ENCODE measurements at regions not wholly inside any gene's neighbourhood (a gene's known extent, or its start where the extent isn't known, plus 50 kb on each side); places are given as distances from the start of the nearest gene placed in this dataset.
"Not testable (repeated sequence)": the region's sequence is repeated elsewhere in the genome, so short reads cannot be mapped to it uniquely, and the experiment has no call there.

DNA sequence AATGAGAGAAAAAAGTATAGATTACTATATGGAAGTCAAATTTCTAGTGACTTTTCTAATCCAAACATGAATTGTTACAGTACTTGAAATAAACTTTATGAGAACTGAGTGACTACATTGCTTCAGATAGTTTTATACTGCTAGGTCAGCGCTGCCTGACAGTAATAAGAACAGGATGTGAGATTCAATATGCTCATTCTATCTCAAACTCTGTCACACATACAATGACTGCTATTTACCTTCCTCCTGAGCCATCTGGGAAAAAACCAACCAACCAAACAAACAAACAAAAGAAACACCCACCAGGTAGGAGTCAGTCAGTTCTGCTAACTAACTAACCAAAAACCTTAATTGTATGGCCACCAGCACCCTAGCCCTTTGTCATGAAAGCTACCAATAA, 89.0 kb upstream of the NOTCH2NLA start:
- not testable (repeated sequence) for H3K4me3 ChIP-seq (ENCODE audit: low read depth, low read length); H3K4me1 ChIP-seq (ENCODE audit: control insufficient read depth, insufficient read depth, low read length, poor library complexity, severe bottlenecking); H3K36me3 Mint-ChIP-seq; H3K27me3 ChIP-seq (ENCODE audit: control insufficient read depth, insufficient read depth, low read length); H3K4me3 Mint-ChIP-seq; H3K9me3 ChIP-seq (ENCODE audit: control insufficient read depth in 2 of 2, low read length in 2 of 2); H3K4me1 Mint-ChIP-seq; H3K27ac ChIP-seq (ENCODE audit: insufficient read depth, low read length, poor library complexity, severe bottlenecking); H3K27me3 Mint-ChIP-seq; DNase-seq; ATAC-seq (ENCODE audit: low read depth in 2 of 2); H3K27ac Mint-ChIP-seq; H3K36me3 ChIP-seq (ENCODE audit: control insufficient read depth, insufficient read depth, low read length); H3K9me3 Mint-ChIP-seq

DNA sequence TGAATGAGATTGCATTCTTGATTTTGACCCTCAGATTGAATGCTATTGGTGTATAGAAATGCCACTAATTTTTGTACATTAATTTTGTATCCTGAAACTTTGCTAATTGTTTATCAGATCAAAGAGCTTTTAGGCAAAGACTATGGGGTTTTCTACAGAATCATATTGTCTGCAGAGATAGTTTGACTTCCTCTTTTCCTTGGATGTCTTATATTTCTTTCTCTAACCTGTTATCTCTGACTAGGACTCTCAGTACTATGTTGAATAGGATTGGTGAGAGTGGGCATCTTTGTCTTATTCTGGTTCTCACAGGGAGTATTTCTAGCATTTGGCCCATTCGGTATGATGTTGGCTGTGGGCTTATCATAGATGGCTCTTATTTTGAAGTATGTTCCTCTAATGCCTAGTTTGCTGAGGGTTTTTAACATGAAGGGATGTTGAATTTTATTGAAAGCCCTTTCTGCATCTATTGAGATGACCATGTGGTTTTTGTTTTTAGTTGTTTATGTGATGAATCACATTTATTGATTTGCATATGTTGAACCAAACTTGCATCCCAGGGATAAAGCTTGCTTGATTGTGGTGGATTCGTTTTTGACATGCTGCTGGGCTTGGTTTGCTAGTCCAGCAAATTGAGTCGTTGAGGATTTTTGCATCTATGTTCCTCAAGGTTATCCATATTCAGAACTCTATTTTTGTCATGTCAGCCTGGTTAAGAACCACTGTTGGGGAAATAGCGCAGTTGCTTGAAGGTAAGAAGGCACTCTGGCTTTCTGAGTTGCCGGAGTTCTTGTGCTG, 85.8 kb upstream of the NOTCH2NLA start:
- not testable (repeated sequence) for ATAC-seq (ENCODE audit: low read depth in 2 of 2); H3K36me3 ChIP-seq (ENCODE audit: control insufficient read depth, insufficient read depth, low read length); H3K4me3 ChIP-seq (ENCODE audit: low read depth, low read length); H3K4me1 ChIP-seq (ENCODE audit: control insufficient read depth, insufficient read depth, low read length, poor library complexity, severe bottlenecking); H3K9me3 ChIP-seq (ENCODE audit: control insufficient read depth in 2 of 2, low read length in 2 of 2); H3K27me3 Mint-ChIP-seq; H3K9me3 Mint-ChIP-seq; H3K27ac ChIP-seq (ENCODE audit: insufficient read depth, low read length, poor library complexity, severe bottlenecking); DNase-seq; H3K36me3 Mint-ChIP-seq; H3K27me3 ChIP-seq (ENCODE audit: control insufficient read depth, insufficient read depth, low read length); H3K27ac Mint-ChIP-seq; H3K4me3 Mint-ChIP-seq; H3K4me1 Mint-ChIP-seq

DNA sequence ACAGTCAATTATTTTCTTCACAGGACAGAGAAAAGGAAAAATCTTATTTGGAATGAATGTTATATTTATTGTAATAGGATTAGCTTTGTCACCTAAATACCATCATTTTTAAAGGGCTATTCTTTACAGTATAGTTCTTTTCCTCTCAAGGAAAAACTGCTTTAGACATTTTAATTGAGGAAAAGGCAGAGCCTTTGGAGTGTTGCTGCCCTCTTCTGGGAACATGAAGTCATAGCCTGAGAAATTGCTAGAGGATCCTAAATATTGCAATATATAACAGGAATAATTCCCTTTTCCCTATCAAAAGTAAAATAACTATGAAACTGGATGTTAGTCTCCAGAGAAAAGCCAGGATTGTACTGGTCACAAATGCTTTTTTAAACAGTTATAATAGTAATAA, 81.8 kb upstream of the NOTCH2NLA start:
- H3K4me1 Mint-ChIP-seq; H3K9me3 ChIP-seq (ENCODE audit: control insufficient read depth in 2 of 2, low read length in 2 of 2); H3K27ac Mint-ChIP-seq: not testable (repeated sequence)

DNA sequence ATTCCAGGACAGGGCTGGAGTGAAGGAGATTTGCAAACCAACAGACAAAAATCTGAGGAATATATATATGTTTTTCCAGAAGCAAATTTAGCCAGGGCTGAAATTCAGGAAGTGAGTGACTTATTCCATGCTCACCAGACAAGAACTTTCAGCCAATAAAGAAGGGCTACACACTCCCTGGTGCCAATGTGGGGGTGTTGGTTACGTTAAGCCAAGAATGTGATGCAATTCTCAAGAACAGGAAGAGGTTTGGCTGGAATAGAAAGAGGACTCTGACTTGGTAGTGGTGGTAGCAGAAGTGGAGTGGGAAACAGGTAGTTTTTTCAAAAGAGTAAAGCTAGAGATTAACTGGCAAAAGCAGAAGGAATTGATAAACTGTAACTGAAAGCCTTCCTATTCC, 80.6 kb upstream of the NOTCH2NLA start:
- not testable (repeated sequence) for H3K4me3 ChIP-seq (ENCODE audit: low read depth, low read length); H3K27me3 ChIP-seq (ENCODE audit: control insufficient read depth, insufficient read depth, low read length); H3K36me3 ChIP-seq (ENCODE audit: control insufficient read depth, insufficient read depth, low read length); H3K27ac ChIP-seq (ENCODE audit: insufficient read depth, low read length, poor library complexity, severe bottlenecking); H3K4me1 Mint-ChIP-seq; H3K9me3 ChIP-seq (ENCODE audit: control insufficient read depth in 2 of 2, low read length in 2 of 2); H3K27ac Mint-ChIP-seq; H3K4me1 ChIP-seq (ENCODE audit: control insufficient read depth, insufficient read depth, low read length, poor library complexity, severe bottlenecking); H3K27me3 Mint-ChIP-seq; ATAC-seq (ENCODE audit: low read depth in 2 of 2); H3K9me3 Mint-ChIP-seq; H3K36me3 Mint-ChIP-seq; DNase-seq; H3K4me3 Mint-ChIP-seq

More for the DNA sequence above, 81.8 kb upstream of the NOTCH2NLA start:
- H3K4me3 ChIP-seq (ENCODE audit: low read depth, low read length); H3K27me3 ChIP-seq (ENCODE audit: control insufficient read depth, insufficient read depth, low read length); H3K9me3 Mint-ChIP-seq; DNase-seq; H3K27me3 Mint-ChIP-seq; H3K36me3 Mint-ChIP-seq; ATAC-seq (ENCODE audit: low read depth in 2 of 2); H3K36me3 ChIP-seq (ENCODE audit: control insufficient read depth, insufficient read depth, low read length); H3K27ac ChIP-seq (ENCODE audit: insufficient read depth, low read length, poor library complexity, severe bottlenecking); H3K4me3 Mint-ChIP-seq; H3K4me1 ChIP-seq (ENCODE audit: control insufficient read depth, insufficient read depth, low read length, poor library complexity, severe bottlenecking): not testable (repeated sequence)

DNA sequence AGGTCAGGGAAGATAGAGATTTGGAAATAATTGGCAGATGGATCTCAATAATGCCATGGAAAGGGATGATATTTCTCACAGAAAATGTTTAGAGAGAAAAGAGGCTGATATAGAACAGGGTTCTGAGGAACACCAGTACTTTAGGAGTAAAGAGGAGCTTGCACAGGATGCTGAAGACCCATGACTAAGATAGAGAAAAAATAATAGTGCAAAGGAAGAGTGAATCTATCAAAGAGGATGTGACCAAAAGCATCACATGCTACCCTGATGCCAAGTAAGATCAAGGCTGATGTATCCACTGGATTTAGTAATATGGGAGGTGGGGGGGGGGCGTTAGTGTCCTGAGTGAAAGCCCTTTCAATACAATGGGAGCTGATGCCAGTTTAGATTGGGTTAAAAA, 80.1 kb upstream of the NOTCH2NLA start:
- H3K36me3 ChIP-seq (ENCODE audit: control insufficient read depth, insufficient read depth, low read length); H3K27ac Mint-ChIP-seq; H3K4me3 ChIP-seq (ENCODE audit: low read depth, low read length); H3K4me1 Mint-ChIP-seq; H3K27me3 Mint-ChIP-seq; H3K27me3 ChIP-seq (ENCODE audit: control insufficient read depth, insufficient read depth, low read length); H3K9me3 Mint-ChIP-seq; H3K36me3 Mint-ChIP-seq; DNase-seq; H3K4me3 Mint-ChIP-seq; H3K27ac ChIP-seq (ENCODE audit: insufficient read depth, low read length, poor library complexity, severe bottlenecking); H3K4me1 ChIP-seq (ENCODE audit: control insufficient read depth, insufficient read depth, low read length, poor library complexity, severe bottlenecking); H3K9me3 ChIP-seq (ENCODE audit: control insufficient read depth in 2 of 2, low read length in 2 of 2); ATAC-seq (ENCODE audit: low read depth in 2 of 2): not testable (repeated sequence)

DNA sequence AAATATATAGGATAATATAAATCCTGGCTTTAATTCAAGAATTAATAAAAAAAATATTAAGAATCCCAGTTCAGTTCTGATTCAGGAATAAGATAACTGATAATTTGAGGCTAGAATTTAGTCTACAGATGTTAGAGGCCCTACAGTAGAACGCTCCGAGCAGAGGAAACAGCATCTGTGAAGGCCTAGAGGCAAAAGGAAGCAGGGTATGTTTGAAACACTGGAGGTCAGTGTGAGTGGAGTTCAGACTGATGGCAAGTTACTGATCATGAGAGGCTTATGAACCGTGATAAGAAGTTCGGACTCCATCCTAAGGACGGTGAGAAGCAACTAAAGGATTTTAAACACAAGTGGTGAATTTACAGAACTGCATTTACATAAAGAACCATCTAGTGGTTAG, 79.3 kb upstream of the NOTCH2NLA start:
- not testable (repeated sequence) for H3K36me3 ChIP-seq (ENCODE audit: control insufficient read depth, insufficient read depth, low read length); H3K27ac Mint-ChIP-seq; H3K36me3 Mint-ChIP-seq; H3K9me3 ChIP-seq (ENCODE audit: control insufficient read depth in 2 of 2, low read length in 2 of 2); H3K4me1 ChIP-seq (ENCODE audit: control insufficient read depth, insufficient read depth, low read length, poor library complexity, severe bottlenecking); H3K27ac ChIP-seq (ENCODE audit: insufficient read depth, low read length, poor library complexity, severe bottlenecking); H3K4me1 Mint-ChIP-seq; H3K27me3 ChIP-seq (ENCODE audit: control insufficient read depth, insufficient read depth, low read length); H3K27me3 Mint-ChIP-seq; DNase-seq; H3K4me3 Mint-ChIP-seq; H3K9me3 Mint-ChIP-seq; H3K4me3 ChIP-seq (ENCODE audit: low read depth, low read length)
- peak in 1 of 2 donors; percentile 41 for ATAC-seq (ENCODE audit: low read depth in 2 of 2)

DNA sequence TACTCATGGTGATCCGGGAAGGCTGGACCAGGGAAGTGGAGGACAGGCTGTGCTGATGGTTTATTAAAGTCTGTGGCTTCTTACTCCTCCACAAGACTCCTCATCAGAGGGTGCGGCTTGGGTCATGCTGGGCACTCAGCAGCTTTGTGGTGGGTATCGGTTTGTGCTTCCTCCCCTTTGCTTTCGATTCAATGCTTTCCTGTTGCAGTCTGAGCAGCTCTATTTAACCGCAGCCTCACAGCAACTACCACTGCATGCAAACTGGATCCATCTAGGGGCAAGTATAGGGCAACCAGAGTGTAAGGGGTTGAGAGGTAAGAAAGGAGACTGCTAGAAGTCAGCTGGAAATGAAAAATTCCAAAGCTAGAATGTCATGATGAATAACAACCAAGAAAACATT, 78.8 kb upstream of the NOTCH2NLA start:
- not testable (repeated sequence) for H3K36me3 ChIP-seq (ENCODE audit: control insufficient read depth, insufficient read depth, low read length); H3K4me3 Mint-ChIP-seq; H3K9me3 ChIP-seq (ENCODE audit: control insufficient read depth in 2 of 2, low read length in 2 of 2); H3K4me1 Mint-ChIP-seq; H3K27ac Mint-ChIP-seq; H3K27ac ChIP-seq (ENCODE audit: insufficient read depth, low read length, poor library complexity, severe bottlenecking); DNase-seq; H3K27me3 ChIP-seq (ENCODE audit: control insufficient read depth, insufficient read depth, low read length); H3K4me3 ChIP-seq (ENCODE audit: low read depth, low read length); H3K36me3 Mint-ChIP-seq; H3K9me3 Mint-ChIP-seq; H3K4me1 ChIP-seq (ENCODE audit: control insufficient read depth, insufficient read depth, low read length, poor library complexity, severe bottlenecking); H3K27me3 Mint-ChIP-seq
- peak; percentile 95 to 97 for ATAC-seq (ENCODE audit: low read depth in 2 of 2)

DNA sequence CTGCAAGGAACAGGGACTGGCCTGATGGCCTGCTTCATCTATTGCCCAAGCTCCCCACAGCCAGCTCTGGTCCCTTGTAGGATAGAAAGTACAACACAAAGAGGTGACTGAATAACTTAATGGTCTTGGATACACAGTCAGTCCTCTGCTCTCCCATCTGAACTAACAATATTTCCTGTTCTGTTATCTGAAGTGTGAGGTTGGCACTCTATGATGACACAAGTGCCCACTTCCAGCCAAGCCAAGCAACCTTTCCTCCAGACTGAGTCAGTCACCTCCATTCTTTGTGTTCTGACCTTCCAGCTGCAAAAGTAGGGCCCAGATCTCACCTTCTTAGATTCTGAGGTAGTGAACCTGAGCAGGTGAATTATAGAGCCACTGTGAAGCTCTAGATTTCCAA, 77.8 kb upstream of the NOTCH2NLA start:
- H3K9me3 ChIP-seq (ENCODE audit: control insufficient read depth in 2 of 2, low read length in 2 of 2); H3K27me3 ChIP-seq (ENCODE audit: control insufficient read depth, insufficient read depth, low read length); H3K4me3 ChIP-seq (ENCODE audit: low read depth, low read length); H3K27me3 Mint-ChIP-seq; H3K4me1 Mint-ChIP-seq; H3K27ac Mint-ChIP-seq; H3K4me3 Mint-ChIP-seq; H3K27ac ChIP-seq (ENCODE audit: insufficient read depth, low read length, poor library complexity, severe bottlenecking); H3K9me3 Mint-ChIP-seq; H3K36me3 Mint-ChIP-seq; H3K4me1 ChIP-seq (ENCODE audit: control insufficient read depth, insufficient read depth, low read length, poor library complexity, severe bottlenecking); DNase-seq; ATAC-seq (ENCODE audit: low read depth in 2 of 2); H3K36me3 ChIP-seq (ENCODE audit: control insufficient read depth, insufficient read depth, low read length): not testable (repeated sequence)

Measured in CD4-positive, CD25-positive, alpha-beta regulatory T cell (primary cell).